ENCODE measurements at regions not wholly inside any gene's neighbourhood (a gene's known extent, or its start where the extent isn't known, plus 50 kb on each side); places are given as distances from the start of the nearest gene placed in this dataset.

DNA sequence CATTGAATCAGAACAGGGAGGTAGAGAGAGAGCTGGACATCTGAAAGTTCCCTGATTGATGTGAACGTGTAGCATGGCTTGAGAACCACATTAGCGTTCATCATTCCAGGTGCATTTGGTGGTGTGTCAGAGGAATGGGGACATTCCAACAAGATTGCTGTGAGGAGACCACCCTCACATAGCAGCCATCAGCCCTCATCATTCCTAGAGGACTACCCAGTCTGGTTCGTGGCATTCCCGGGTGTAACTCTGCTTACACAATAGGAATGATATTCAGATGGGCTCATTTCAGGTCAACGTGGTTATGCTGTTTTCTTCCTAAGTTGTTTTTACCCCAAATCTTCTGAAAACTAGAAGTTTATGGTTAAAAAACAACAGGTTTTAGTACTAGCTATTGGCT is 62.2 kb upstream of the KLHL31 start:
- TF ChIP-seq CTCF (IDR thresholded peaks at IDR 0.05) (no peak), POLR2A (IDR thresholded peaks at IDR 0.05; ENCODE audit: low read length) (no peak)

Measured in A549 (cell line).